Loucy (cell line): ENCODE measurements at regions not wholly inside any gene's neighbourhood (a gene's known extent, or its start where the extent isn't known, plus 50 kb on each side); places are given as distances from the start of the nearest gene placed in this dataset.

Source experiments
- CTCF ChIP-seq: fragments of 200-600 bp; sonication (generic); conservative IDR thresholded peaks from 2 replicates; pipeline ENCODE4 v1.5.1; 2014; ENCODE audit warnings: mild to moderate bottlenecking, antibody characterized with exemption, low read length
- EZH2phosphoT487 ChIP-seq: fragments of 200-600 bp; IDR thresholded peaks from 2 replicates; pipeline ENCODE4 v1.6.1; 2018; ENCODE audit warnings: antibody characterized with exemption, mild to moderate bottlenecking, moderate library complexity, borderline replicate concordance

DNA sequence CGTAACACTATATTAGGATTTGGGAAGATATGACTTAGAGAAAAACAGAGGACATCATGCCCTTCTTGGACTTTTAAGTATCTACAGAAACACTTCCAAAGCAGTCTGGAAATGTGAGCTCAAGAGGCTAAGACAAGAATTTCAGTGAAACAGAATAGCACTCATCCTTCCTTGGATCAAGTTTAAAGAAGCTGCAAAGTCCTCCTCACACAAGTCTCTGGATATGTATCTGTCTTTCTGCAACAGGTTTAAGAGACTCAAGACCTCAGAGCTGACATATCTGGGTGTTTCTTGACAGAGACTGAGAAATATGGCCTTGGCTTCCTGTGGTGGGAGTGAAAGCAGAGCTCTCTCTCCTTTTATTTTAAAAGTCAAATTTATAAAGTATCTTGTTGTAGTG lies 82.5 kb upstream of the GIMD1 start:
- TF ChIP-seq CTCF (no peak), EZH2phosphoT487 (no peak)
